Endothelial cell of umbilical vein (primary cell): ENCODE measurements at regions not wholly inside any gene's neighbourhood (a gene's known extent, or its start where the extent isn't known, plus 50 kb on each side); places are given as distances from the start of the nearest gene placed in this dataset.

ENCODE experiments used
- BruUV-seq: library from RNA; stranded (reverse); fragments of 400-500 nt; replicated peaks from 2 replicates; lab custom pipeline; 2021; lab: Mats Ljungman, UMichigan
- CTCF ChIA-PET: fragments of 300-600, 350-600 bp; sonication (Branson Sonifier 250); formaldehyde crosslinking; loops from one replicate; lab custom pipeline; 2021; ENCODE audit warnings: antibody characterized with exemption, inconsistent platforms; lab: Charles Lee
- POLR2A ChIA-PET: fragments of 300-600, 350-600 bp; sonication (Branson Sonifier 250); formaldehyde crosslinking; loops from one replicate; lab custom pipeline; 2021; ENCODE audit warnings: antibody characterized with exemption, inconsistent platforms; lab: Charles Lee
- DNase-seq: peaks from one replicate; pipeline ENCODE4 v3.0.0-alpha.2; 2011; ENCODE audit warnings: low read depth, low spot score
- FAIRE-seq: peaks from 2 replicates; lab custom pipeline; 2011; peaks lifted over from hg19 to GRCh38; lab: Jason Lieb, UNC
- H2AFZ ChIP-seq: 2 replicates; pipeline ENCODE4 v1.6.0; 2012; ENCODE audit warnings: low read depth, low read length, control low read depth, inconsistent platforms
- H3K27ac ChIP-seq: 2 replicates; pipeline ENCODE4 v1.5.1; 2011; ENCODE audit warnings: low read depth, mild to moderate bottlenecking, control low read depth, low read length, moderate library complexity; ENCODE audit not compliant: insufficient read depth
- H3K27me3 ChIP-seq, 2 experiments: 2 replicates each; pipeline versions ENCODE4 v1.6.0 to v1.6.1; 2011; ENCODE audit warnings: low read length in 2 of 2, mixed read lengths in 1 of 2; ENCODE audit not compliant: control insufficient read depth in 2 of 2, insufficient read depth in 2 of 2
- H3K36me3 ChIP-seq, 2 experiments: 2 replicates in 1 of 2; 3 replicates in 1 of 2; pipeline ENCODE4 v1.5.1; 2011; ENCODE audit warnings: low read length in 2 of 2, mild to moderate bottlenecking in 1 of 2, moderate library complexity in 1 of 2; ENCODE audit not compliant: control insufficient read depth in 2 of 2, insufficient read depth in 2 of 2; ENCODE audit errors: extremely low read depth in 1 of 2
- H3K4me1 ChIP-seq: 3 replicates; pipeline ENCODE4 v1.5.1; 2011; ENCODE audit warnings: mild to moderate bottlenecking, low read length; ENCODE audit not compliant: control insufficient read depth, insufficient read depth; ENCODE audit errors: extremely low read depth
- H3K4me2 ChIP-seq: 2 replicates; pipeline ENCODE4 v1.6.1; 2011; ENCODE audit warnings: low read length, control low read depth, mixed read lengths; ENCODE audit not compliant: insufficient read depth
- H3K4me3 ChIP-seq, 3 experiments: fragments of 200-600 bp in 1 of 3; sonication (generic), shearing (Covaris generic) in 1 of 3; replicated peaks in 1 of 3; 2 replicates each; pipeline ENCODE4 v1.5.1; 2011 to 2016; ENCODE audit warnings: control low read depth in 3 of 3, low read length in 3 of 3, mild to moderate bottlenecking in 2 of 3, inconsistent platforms in 1 of 3, low read depth in 1 of 3, moderate library complexity in 1 of 3; ENCODE audit not compliant: insufficient read depth in 1 of 3
- H3K79me2 ChIP-seq: 2 replicates; pipeline ENCODE4 v1.6.0; 2012; ENCODE audit warnings: low read length, inconsistent platforms; ENCODE audit not compliant: control insufficient read depth, insufficient read depth
- H3K9ac ChIP-seq: replicated peaks from 2 replicates; pipeline ENCODE3; 2011; ENCODE audit warnings: low read length, control low read depth; ENCODE audit not compliant: insufficient read depth; ENCODE audit errors: extremely low read depth
- H3K9me1 ChIP-seq: replicated peaks from 3 replicates; pipeline ENCODE4 v1.6.0; 2011; ENCODE audit warnings: mild to moderate bottlenecking, low read length; ENCODE audit not compliant: control insufficient read depth, insufficient read depth; ENCODE audit errors: extremely low read depth
- H3K9me3 ChIP-seq: replicated peaks from 2 replicates; pipeline ENCODE4 v1.5.1; 2012; ENCODE audit warnings: low read length, inconsistent platforms; ENCODE audit not compliant: control insufficient read depth, insufficient read depth
- H4K20me1 ChIP-seq: replicated peaks from 2 replicates; pipeline ENCODE3; 2011; ENCODE audit warnings: mild to moderate bottlenecking, low read length; ENCODE audit not compliant: control insufficient read depth, insufficient read depth; ENCODE audit errors: extremely low read depth
- CTCF ChIP-seq, 2 donors: IDR thresholded peaks; 1 replicate in 1 of 2; 2 replicates in 1 of 2; pipeline ENCODE4 v1.5.1; 2011; ENCODE audit warnings: low read length in 2 of 2, mild to moderate bottlenecking in 2 of 2, moderate library complexity in 2 of 2, control low read depth in 1 of 2, inconsistent platforms in 1 of 2, low read depth in 1 of 2; ENCODE audit not compliant: insufficient read depth in 1 of 2; ENCODE audit errors: extremely low read depth in 1 of 2
- EZH2 ChIP-seq: IDR thresholded peaks from 2 replicates; pipeline ENCODE4 v1.6.1; 2012; ENCODE audit warnings: borderline replicate concordance, low read depth, mild to moderate bottlenecking, moderate library complexity, low read length, inconsistent platforms; ENCODE audit not compliant: severe bottlenecking
- FOS ChIP-seq: IDR thresholded peaks from 2 replicates; pipeline ENCODE4 v1.6.1; 2011; ENCODE audit warnings: mild to moderate bottlenecking, low read length, moderate library complexity, borderline replicate concordance; ENCODE audit not compliant: insufficient read depth
- GATA2 ChIP-seq: IDR thresholded peaks from 2 replicates; pipeline ENCODE4 v1.7.0; 2011; ENCODE audit warnings: low read depth, mild to moderate bottlenecking, moderate library complexity, mixed read lengths, low read length; ENCODE audit not compliant: insufficient read length, insufficient read depth
- JUN ChIP-seq: IDR thresholded peaks from 2 replicates; pipeline ENCODE4 v1.6.1; 2011; ENCODE audit warnings: borderline replicate concordance, low read depth; ENCODE audit not compliant: insufficient read length, insufficient read depth
- MAX ChIP-seq: IDR thresholded peaks from 2 replicates; pipeline ENCODE4 v1.6.1; 2011; ENCODE audit not compliant: insufficient read depth, insufficient read length
- MYC ChIP-seq: IDR thresholded peaks from one replicate; pipeline ENCODE4 v1.6.1; 2011; ENCODE audit warnings: mild to moderate bottlenecking, low read depth, low read length
- POLR2A ChIP-seq: IDR thresholded peaks from 2 replicates; pipeline ENCODE4 v1.6.1; 2012; ENCODE audit warnings: low read depth, mild to moderate bottlenecking, control low read depth, low read length
- POLR2AphosphoS5 ChIP-seq: IDR thresholded peaks from 2 replicates; pipeline ENCODE4 v1.6.1; 2012; ENCODE audit warnings: low read depth, mild to moderate bottlenecking, control low read depth, low read length, moderate library complexity; ENCODE audit not compliant: insufficient read depth
- dilution Hi-C: fragments of 300-500 bp; cut with MboI; formaldehyde crosslinking; loops from one replicate; pipeline ENCODE4 v1.15.0; 2019; ENCODE audit warnings: low sequenced_read_pairs; ENCODE audit not compliant: extremely low pct_ligation_motif_present
- intact Hi-C: fragments of 100-400 bp; cut with micrococcal nuclease; formaldehyde crosslinking; loops from one replicate; pipeline ENCODE4 v1.10.0; 2022

DNA sequence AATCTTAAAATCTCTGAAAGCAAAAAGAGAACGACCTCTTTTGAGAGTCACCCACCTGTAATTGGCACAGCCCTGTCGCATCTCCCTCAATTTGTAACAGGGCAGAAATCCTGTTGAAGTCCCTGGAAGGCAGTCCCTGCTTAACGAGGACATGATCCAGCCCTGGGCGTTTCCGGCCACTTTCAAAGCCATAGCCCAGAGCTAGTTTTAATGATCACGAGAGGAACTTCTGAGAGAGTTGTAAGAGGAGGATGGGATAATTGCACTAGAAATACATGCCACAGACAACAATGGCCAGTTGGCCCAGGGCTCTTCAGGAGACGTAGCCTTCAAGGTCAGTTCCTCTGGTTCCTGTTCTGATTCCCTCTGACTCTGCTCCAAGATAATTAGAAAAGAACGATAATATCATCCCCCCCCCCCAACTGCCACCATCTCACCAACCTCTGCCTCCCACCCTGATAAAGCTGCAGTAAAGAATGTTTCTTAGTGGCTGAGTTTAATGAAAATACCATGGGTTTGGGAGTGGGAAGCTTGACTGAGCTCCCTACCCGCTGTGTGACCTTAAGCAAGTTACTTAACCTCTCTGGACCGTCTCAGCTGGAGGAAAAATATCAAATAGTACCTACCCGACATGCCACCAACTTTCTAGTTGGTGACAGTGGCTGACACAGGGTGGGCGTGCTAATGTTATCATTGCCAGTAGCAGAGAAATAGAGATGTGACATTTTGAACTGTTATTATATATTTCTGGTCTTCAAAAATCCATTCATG lies 140.0 kb downstream of the OMA1 start:
- Histone ChIP-seq H4K20me1 (no peaks in the 10 kb centered on the region), H3K79me2 (no peaks in the 10 kb centered on the region), H3K27me3 (peaks cover 0 to 2% of the 10 kb centered on the region in 2 experiments), H2AFZ (no peak overlapping the region), H3K4me1 (no peaks in the 10 kb centered on the region), H3K4me2 (no peak overlapping the region), H3K36me3 (no peaks in the 10 kb centered on the region), H3K9me3 (no peaks in the 10 kb centered on the region), H3K9me1 (no peaks in the 10 kb centered on the region), H3K27ac (no peak overlapping the region), H3K9ac (no peak overlapping the region), H3K4me3 (no peak overlapping the region)
- dilution Hi-C loops (no loop called here), intact Hi-C loops (no loop called here)
- BruUV-seq = no TSS peak
- ChIA-PET CTCF (no interaction called here), POLR2A (no interaction called here)
- TF ChIP-seq MAX = no peak
- TF ChIP-seq MYC = no peak
- TF ChIP-seq POLR2AphosphoS5 = no peak
- TF ChIP-seq CTCF (IDR thresholded peaks at IDR 0.05; ENCODE audit: extremely low read depth in 1 of 2, insufficient read depth in 1 of 2, low read depth in 1 of 2, low read length in 2 of 2) = no peak
- TF ChIP-seq EZH2 = no peak
- TF ChIP-seq JUN = no peak
- TF ChIP-seq FOS = no peak
- TF ChIP-seq POLR2A = no peak
- TF ChIP-seq GATA2 = no peak
- DNase-seq (no peak), FAIRE-seq (no peak)
